Motor neuron (in vitro differentiated cells): ENCODE measurements at regions not wholly inside any gene's neighbourhood (a gene's known extent, or its start where the extent isn't known, plus 50 kb on each side); places are given as distances from the start of the nearest gene placed in this dataset.

Experiments
- ATAC-seq, 8 experiments: fragments of 200-7000 bp; cut with Tn5 transposase; replicated peaks in 6 of 8; 2 replicates each; pipeline ENCODE4 v1.8.0; 2021; ENCODE audit warnings: mild to moderate bottlenecking in 8 of 8, moderate library complexity in 8 of 8
- H3K27ac ChIP-seq, 2 donors: fragments of 250-450 bp; sonication (Bioruptor Pico); 2 replicates each; pipeline ENCODE4 v1.9.0; 2021; ENCODE audit warnings: antibody characterized with exemption in 2 of 2, mild to moderate bottlenecking in 2 of 2, moderate library complexity in 1 of 2
- H3K4me1 ChIP-seq, 2 donors: fragments of 250-450 bp; sonication (Bioruptor Pico); replicated peaks in 1 of 2; 2 replicates each; pipeline ENCODE4 v1.6.1; 2021; ENCODE audit warnings: antibody characterized with exemption in 2 of 2, mild to moderate bottlenecking in 2 of 2, moderate library complexity in 1 of 2
- H3K4me3 ChIP-seq, 5 donors: fragments of 250-450 bp; sonication (Bioruptor Pico); 2 replicates each; pipeline ENCODE4 v1.9.0; 2021; ENCODE audit warnings: antibody characterized with exemption in 5 of 5, mild to moderate bottlenecking in 5 of 5, moderate library complexity in 4 of 5
- WGBS, 10 experiments: fragments of 450-650 bp; shearing (Covaris generic); methylation state at CpG; one replicate each; pipeline ENCODE4 v1.0.0; 2022; 5-methylcytosine and 5-hydroxymethylcytosine counted together
- in situ Hi-C, 9 experiments: fragments of 400-800 bp; cut with MboI; loops; one replicate each; pipeline ENCODE4 v1.15.0; 2021; ENCODE audit warnings: low sequenced_read_pairs in 9 of 9, low pct_unique_long_range_greater_than_20kb in 2 of 9; ENCODE audit not compliant: unreplicated experiment in 9 of 9

DNA sequence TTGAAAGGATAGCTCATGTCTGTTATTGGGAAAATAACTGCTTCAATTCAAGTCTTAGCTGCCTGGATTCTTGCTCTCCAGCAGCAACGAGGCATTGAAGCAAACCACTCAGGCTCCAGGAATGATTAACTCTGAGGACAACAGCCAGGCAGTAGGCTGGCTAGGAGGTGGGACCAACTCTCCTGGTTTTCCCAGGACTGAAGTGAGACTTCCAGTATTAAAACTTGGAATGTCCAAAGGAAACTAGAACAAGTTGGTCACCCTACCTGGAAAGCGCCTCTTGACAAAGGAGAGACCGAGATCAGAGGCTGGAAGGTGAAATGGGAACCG lies 100.7 kb downstream of the SALL1 start:
- peaks cover 0 to 20% of the 10 kb centered on the region in 2 donors for H3K4me1 ChIP-seq
- in situ Hi-C loops: no loop called here
- ATAC-seq: peak in 1 of 8 experiments; percentile 57
- 38 to 100% (median 79%) methylated on average over 2 to 4 of the region's 4 CpGs; no CpG with 5 or more reads in 4 of the 10 experiments for WGBS, 10 experiments
- H3K27ac ChIP-seq: no peak overlapping the region
- no peak overlapping the region for H3K4me3 ChIP-seq

DNA sequence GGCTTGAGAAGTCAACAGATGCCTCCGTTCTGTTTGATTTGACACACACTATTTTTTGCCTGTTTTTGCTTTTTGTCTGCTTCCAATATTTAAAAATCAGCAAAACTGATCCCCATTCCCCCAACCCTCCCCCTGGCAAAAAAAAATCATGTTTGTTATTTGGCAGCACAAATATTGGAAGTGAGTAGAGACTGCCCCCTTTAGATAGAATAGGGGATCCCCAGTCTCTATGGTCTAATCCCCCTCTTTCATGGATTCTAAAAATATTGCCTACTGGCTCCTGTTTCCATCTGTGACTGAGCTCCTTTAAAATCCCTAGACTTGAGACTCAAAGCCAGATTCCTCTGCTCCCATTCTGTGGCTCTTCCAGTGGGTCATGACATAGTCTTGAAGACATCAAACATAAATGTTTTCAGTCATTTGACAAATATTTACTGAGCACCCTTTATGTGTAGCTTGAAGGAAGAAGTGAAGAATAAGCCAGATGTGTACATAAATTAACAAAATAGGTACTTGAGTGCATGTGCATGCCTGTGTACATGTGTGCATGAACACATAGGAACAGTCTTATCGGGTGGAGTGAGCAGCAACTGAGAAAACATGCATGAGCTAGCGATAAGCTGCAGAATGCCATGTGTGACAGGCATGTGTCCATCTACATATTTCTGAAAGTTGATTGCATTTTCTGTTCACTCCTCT lies 101.2 kb downstream of the SALL1 start:
- Histone ChIP-seq H3K4me1 (peaks cover 0 to 20% of the 10 kb centered on the region in 2 donors), H3K4me3 (no peak overlapping the region), H3K27ac (no peak overlapping the region)
- in situ Hi-C loops: no loop called here
- WGBS, 10 experiments: 33 to 95% (median 67%) methylated on average over 1 to 2 of the region's 3 CpGs; no CpG with 5 or more reads in 3 of the 10 experiments
- ATAC-seq: peak in 3 of 8 experiments; percentile 24 to 36 (median 28)

GRCh38 chr16:51049276-51049675 lies 101.8 kb downstream of the SALL1 start:
- no peak overlapping the region for H3K27ac ChIP-seq
- H3K4me1 ChIP-seq: peaks cover 0 to 20% of the 10 kb centered on the region in 2 donors
- in situ Hi-C loops: no loop called here
- 20 to 96% (median 81%) methylated on average over 1 to 5 of the region's 6 CpGs; no CpG with 5 or more reads in 1 of the 10 experiments for WGBS, 10 experiments
- H3K4me3 ChIP-seq: no peak overlapping the region
- ATAC-seq: no peak

- peak in 4 of 8 experiments; percentile 26 to 68 (median 38) for ATAC-seq
- no peak overlapping the region for H3K4me3 ChIP-seq
- H3K4me1 ChIP-seq: peaks cover 0 to 24% of the 10 kb centered on the region in 2 donors
- 28 to 100% (median 70%) methylated on average over 1 to 2 of the region's 3 CpGs; no CpG with 5 or more reads in 4 of the 10 experiments for WGBS, 10 experiments
- H3K27ac ChIP-seq: no peak overlapping the region
- in situ Hi-C loops: no loop called here
Observed at GRCh38 chr16:51048544-51048943, 102.5 kb downstream of the SALL1 start.

DNA sequence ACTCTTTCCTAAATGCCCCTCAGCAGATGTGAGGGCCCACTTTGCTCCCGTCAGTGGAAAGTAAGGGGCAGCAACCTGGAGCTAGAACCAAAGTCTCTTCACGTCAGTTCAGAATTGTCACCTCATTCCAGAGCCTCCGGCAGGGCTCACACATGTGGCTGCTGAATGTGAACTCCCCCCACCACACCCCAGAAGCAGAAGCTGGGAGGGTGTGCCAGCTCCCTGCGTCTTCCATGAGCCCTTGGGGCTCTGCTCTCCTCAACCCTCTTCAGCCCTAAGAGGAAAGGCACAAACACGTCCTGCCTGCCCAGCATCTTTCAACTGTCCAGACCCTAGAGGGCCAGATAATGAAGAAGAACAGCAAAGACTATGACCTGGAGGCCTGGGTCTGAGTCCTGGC lies 105.3 kb downstream of the SALL1 start:
- in situ Hi-C loops: no loop called here
- peaks cover 0 to 22% of the 10 kb centered on the region in 2 donors for H3K4me1 ChIP-seq
- 10 to 100% (median 89%) methylated on average over 1 to 3 of the region's 5 CpGs; no CpG with 5 or more reads in 3 of the 10 experiments for WGBS, 10 experiments
- peak in 3 of 8 experiments; percentile 41 to 70 (median 68) for ATAC-seq
- no peak overlapping the region for H3K4me3 ChIP-seq
- H3K27ac ChIP-seq: no peak overlapping the region

DNA sequence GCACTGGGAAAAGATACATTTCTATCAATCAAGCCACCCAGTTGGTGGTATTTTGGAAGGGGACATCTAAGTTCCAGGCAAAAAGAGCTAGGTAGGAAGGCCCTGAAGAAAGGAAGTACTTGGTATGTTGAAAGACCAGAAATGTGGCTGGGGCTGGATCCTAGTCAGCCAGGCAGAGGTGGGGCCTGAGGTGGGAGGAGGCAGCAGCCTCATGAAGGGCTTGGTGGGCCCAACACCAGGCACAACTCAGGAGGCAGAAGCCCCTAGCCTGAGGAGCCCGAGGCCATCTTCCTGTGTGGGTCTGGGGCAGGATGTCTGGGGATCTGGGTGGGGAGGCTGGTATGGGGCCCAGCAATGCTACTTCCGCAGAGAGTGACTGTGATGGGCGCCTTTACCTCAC lies 105.9 kb downstream of the SALL1 start:
- no peak for ATAC-seq
- 80% methylated on average over 1 of the region's 3 CpGs; no CpG with 5 or more reads in 9 of the 10 experiments for WGBS, 10 experiments
- in situ Hi-C loops: no loop called here
- no peak overlapping the region for H3K27ac ChIP-seq
- peaks cover 0 to 16% of the 10 kb centered on the region in 2 donors for H3K4me1 ChIP-seq
- H3K4me3 ChIP-seq: no peak overlapping the region

DNA sequence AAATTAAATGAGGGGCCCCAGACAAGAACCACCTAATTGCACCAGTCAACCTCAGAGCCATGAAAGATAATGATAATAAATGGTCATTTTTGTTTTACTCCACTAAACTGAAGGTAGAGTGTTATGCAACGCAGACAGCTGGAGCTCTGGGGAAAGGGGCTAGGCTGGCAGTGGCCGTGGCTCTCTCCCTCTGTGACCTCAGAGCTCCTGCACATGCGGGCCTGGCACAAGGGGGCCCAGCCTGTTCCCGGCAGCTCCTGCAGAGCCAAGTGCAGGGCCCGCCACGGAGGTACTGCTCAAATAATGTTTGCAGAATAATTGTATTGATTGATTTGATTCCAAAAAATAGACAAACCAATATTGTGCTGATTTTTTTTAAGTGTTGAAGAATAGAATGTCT lies 109.5 kb downstream of the SALL1 start:
- H3K4me1 ChIP-seq: peaks cover 0 to 4% of the 10 kb centered on the region in 2 donors
- in situ Hi-C loops: no loop called here
- no peak for ATAC-seq
- 69 to 100% (median 83%) methylated on average over 2 to 6 of the region's 6 CpGs; no CpG with 5 or more reads in 4 of the 10 experiments for WGBS, 10 experiments
- no peak overlapping the region for H3K4me3 ChIP-seq
- no peak overlapping the region for H3K27ac ChIP-seq

DNA sequence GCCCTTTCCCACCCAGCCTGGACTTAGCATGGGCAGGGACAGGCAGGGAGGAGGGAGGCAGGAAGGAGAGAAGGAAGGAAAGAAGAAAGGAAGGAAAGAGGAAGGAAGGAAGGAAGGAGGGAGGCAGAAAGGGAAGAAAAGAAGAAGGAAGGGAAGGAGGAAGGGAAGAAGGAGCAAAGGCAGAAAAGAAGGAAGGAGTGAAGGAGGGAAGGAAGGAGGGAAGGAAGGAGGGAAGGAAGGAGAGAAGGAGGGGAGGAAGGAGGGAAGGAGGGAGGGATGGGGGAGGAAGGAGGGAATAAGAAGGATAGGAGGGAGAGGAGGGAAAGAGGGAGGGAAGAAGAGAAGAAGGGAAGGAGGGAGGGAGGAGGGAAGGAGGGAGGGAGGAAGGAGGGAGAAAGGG lies 110.4 kb downstream of the SALL1 start:
- peaks cover 0 to 4% of the 10 kb centered on the region in 2 donors for H3K4me1 ChIP-seq
- in situ Hi-C loops: no loop called here
- no peak for ATAC-seq
- no peak overlapping the region for H3K4me3 ChIP-seq
- no peak overlapping the region for H3K27ac ChIP-seq

GRCh38 chr16:51039638-51040331 lies 111.3 kb downstream of the SALL1 start:
- H3K27ac ChIP-seq: no peak overlapping the region
- peaks cover 6 to 11% of the 10 kb centered on the region in 2 donors for H3K4me1 ChIP-seq
- in situ Hi-C loops: no loop called here
- WGBS, 10 experiments: 30 to 83% (median 71%) methylated on average over 1 to 10 of the region's 14 CpGs; no CpG with 5 or more reads in 2 of the 10 experiments
- H3K4me3 ChIP-seq: no peak overlapping the region
- ATAC-seq: no peak

DNA sequence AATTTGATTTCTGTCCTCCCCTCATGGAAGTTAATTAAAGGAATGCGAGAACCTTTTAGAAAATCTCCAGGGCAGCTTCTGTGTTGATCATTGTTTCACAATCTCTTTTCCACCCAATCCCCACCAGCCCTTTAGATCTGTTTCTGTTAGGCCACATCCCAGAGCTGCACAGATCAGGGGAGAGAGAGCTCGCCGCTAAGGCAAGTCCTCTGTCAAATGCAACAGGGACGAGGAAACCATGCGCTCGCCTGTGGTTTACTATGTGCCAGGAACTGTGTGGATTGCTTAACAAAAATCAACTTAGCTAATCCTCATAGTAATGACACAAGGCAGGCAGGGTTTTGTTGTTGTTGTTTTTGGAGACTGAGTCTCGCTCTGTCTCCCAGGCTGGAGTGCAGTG lies 115.4 kb downstream of the SALL1 start:
- Histone ChIP-seq H3K4me3 (no peak overlapping the region), H3K4me1 (peaks cover 16 to 20% of the 10 kb centered on the region in 2 donors), H3K27ac (no peak overlapping the region)
- WGBS, 10 experiments: 63 to 100% (median 96%) methylated on average over 1 to 6 of the region's 7 CpGs; no CpG with 5 or more reads in 2 of the 10 experiments
- ATAC-seq: peak in 1 of 8 experiments; percentile 7
- in situ Hi-C loops: no loop called here

- in situ Hi-C loops: no loop called here
- 40 to 100% (median 83%) methylated on average over 1 to 3 of the region's 3 CpGs; no CpG with 5 or more reads in 6 of the 10 experiments for WGBS, 10 experiments
- no peak overlapping the region for H3K27ac ChIP-seq
- peak in 5 of 8 experiments; percentile 15 to 77 (median 36) for ATAC-seq
- no peak overlapping the region for H3K4me3 ChIP-seq
- peaks cover 16 to 23% of the 10 kb centered on the region in 2 donors for H3K4me1 ChIP-seq
Observed at GRCh38 chr16:51035110-51035498, 116.0 kb downstream of the SALL1 start.

GRCh38 chr16:51034481-51035109 lies 116.5 kb downstream of the SALL1 start:
- WGBS, 10 experiments: 0 to 84% (median 36%) methylated on average over 2 to 6 of the region's 6 CpGs
- in situ Hi-C loops: no loop called here
- H3K4me1 ChIP-seq: peaks cover 16 to 23% of the 10 kb centered on the region in 2 donors
- no peak overlapping the region for H3K4me3 ChIP-seq
- ATAC-seq: peak; percentile 36 to 93 (median 82)
- peak overlapping the region in 1 of 2 donors; percentile 28 for H3K27ac ChIP-seq

DNA sequence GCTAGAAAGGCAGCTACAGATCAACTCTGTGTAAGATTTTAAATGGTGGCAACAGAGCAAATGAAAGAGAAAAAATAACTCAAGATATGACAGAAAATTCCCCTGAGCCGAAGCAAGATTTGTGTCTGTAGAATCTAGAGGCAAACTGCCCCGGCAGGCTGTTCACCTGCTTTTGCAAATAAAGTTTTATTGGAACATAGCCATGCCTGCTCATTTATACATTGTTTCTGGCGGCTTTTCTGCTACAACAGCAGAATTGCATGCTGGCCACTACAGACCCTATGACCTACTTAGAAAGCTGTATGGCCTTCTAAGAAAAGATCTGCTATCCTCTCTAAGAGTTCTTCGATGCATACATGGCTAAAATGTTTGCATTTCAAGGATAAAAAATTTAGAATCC lies 119.5 kb downstream of the SALL1 start:
- in situ Hi-C loops: no loop called here
- ATAC-seq: no peak
- Histone ChIP-seq H3K27ac (no peak overlapping the region), H3K4me1 (peaks cover 16 to 23% of the 10 kb centered on the region in 2 donors), H3K4me3 (no peak overlapping the region)
- 25 to 93% (median 80%) methylated on average over 2 to 4 of the region's 4 CpGs; no CpG with 5 or more reads in 1 of the 10 experiments for WGBS, 10 experiments
